WTC11 (cell line): ENCODE measurements at regions not wholly inside any gene's neighbourhood (a gene's known extent, or its start where the extent isn't known, plus 50 kb on each side); places are given as distances from the start of the nearest gene placed in this dataset.

Experiments used
- ATAC-seq: fragments of 200-7000 bp; cut with Tn5 transposase; 2 replicates; pipeline ENCODE4 v1.10.0; 2021; ENCODE audit warnings: mild to moderate bottlenecking, moderate library complexity
- CTCF ChIA-PET: fragments of 300-600 bp; sonication (Branson Sonifier 250); formaldehyde crosslinking; loops from one replicate; lab custom pipeline; 2021; ENCODE audit warnings: antibody characterized with exemption; lab: Charles Lee
- POLR2A ChIA-PET: fragments of 350-600 bp; sonication (Branson Sonifier 250); formaldehyde crosslinking; loops from one replicate; lab custom pipeline; 2021; ENCODE audit warnings: antibody characterized with exemption; lab: Charles Lee
- DNase-seq: peaks from one replicate; pipeline ENCODE4 v3.0.0; 2021; ENCODE audit warnings: low spot score
- H3K27ac Mint-ChIP-seq: 2 replicates; pipeline ENCODE4 v1.8.0; 2021; ENCODE audit warnings: mixed read lengths
- H3K27me3 Mint-ChIP-seq: 2 replicates; pipeline ENCODE4 v1.8.0; 2021; ENCODE audit warnings: low read depth, mild to moderate bottlenecking, moderate library complexity, mixed read lengths
- H3K36me3 Mint-ChIP-seq: 2 replicates; pipeline ENCODE4 v1.8.0; 2021; ENCODE audit warnings: mixed read lengths
- H3K4me1 Mint-ChIP-seq: 2 replicates; pipeline ENCODE4 v1.8.0; 2022; ENCODE audit warnings: mixed read lengths
- H3K4me3 Mint-ChIP-seq: 2 replicates; pipeline ENCODE4 v1.8.0; 2021; ENCODE audit warnings: mild to moderate bottlenecking, moderate library complexity, mixed read lengths
- H3K9me3 Mint-ChIP-seq: 2 replicates; pipeline ENCODE4 v1.8.0; 2021; ENCODE audit warnings: mixed read lengths
- ETV6 ChIP-seq: sonication (generic); formaldehyde crosslinking; IDR thresholded peaks from 2 replicates; pipeline ENCODE4 v1.8.1; 2022; ENCODE audit warnings: mild to moderate bottlenecking, missing genetic modification reagents
- GRHL2 ChIP-seq: fragments of 250-450 bp; sonication (Bioruptor Pico); IDR thresholded peaks from 2 replicates; pipeline ENCODE4 v1.8.0; 2022; ENCODE audit warnings: mild to moderate bottlenecking, moderate library complexity; ENCODE audit not compliant: insufficient replicate concordance, severe bottlenecking
- JUN ChIP-seq: sonication (generic); formaldehyde crosslinking; IDR thresholded peaks from 2 replicates; pipeline ENCODE4 v1.8.0; 2023; ENCODE audit warnings: mild to moderate bottlenecking, missing genetic modification reagents
- NFATC4 ChIP-seq: fragments of 250-450 bp; sonication (Bioruptor Pico); IDR thresholded peaks from 2 replicates; pipeline ENCODE4 v1.9.0; 2021; ENCODE audit warnings: mild to moderate bottlenecking
- RELA ChIP-seq: sonication (generic); formaldehyde crosslinking; IDR thresholded peaks from 2 replicates; pipeline ENCODE4 v1.8.1; 2022; ENCODE audit warnings: missing genetic modification reagents, mild to moderate bottlenecking, borderline replicate concordance
- SMAD4 ChIP-seq: sonication (generic); formaldehyde crosslinking; IDR thresholded peaks from 2 replicates; pipeline ENCODE4 v1.8.0; 2022; ENCODE audit warnings: mild to moderate bottlenecking, missing genetic modification reagents
- TP53 ChIP-seq: sonication (generic); formaldehyde crosslinking; IDR thresholded peaks from 2 replicates; pipeline ENCODE4 v1.8.1; 2023; ENCODE audit warnings: mild to moderate bottlenecking, missing genetic modification reagents
- ZNF317 ChIP-seq: sonication (generic); formaldehyde crosslinking; IDR thresholded peaks from 2 replicates; pipeline ENCODE4 v1.8.1; 2023; ENCODE audit warnings: low read depth, mild to moderate bottlenecking, moderate library complexity, missing genetic modification reagents, borderline replicate concordance
- ZNF423 ChIP-seq: fragments of 250-450 bp; sonication (Bioruptor Pico); IDR thresholded peaks from 2 replicates; pipeline ENCODE4 v2.1.2; 2022; ENCODE audit warnings: mild to moderate bottlenecking, moderate library complexity
- TF ChIP-seq, protein P1 (sequence below): sonication (generic); formaldehyde crosslinking; IDR thresholded peaks from 2 replicates; pipeline ENCODE4 v1.8.1; 2022; ENCODE audit warnings: missing genetic modification reagents, borderline replicate concordance
- TF ChIP-seq, protein P2 (sequence below): sonication (generic); formaldehyde crosslinking; IDR thresholded peaks from 2 replicates; pipeline ENCODE4 v1.8.1; 2023; ENCODE audit warnings: mild to moderate bottlenecking, missing genetic modification reagents, moderate library complexity
- TF ChIP-seq, protein P3 (sequence below): sonication (generic); formaldehyde crosslinking; IDR thresholded peaks from 2 replicates; pipeline ENCODE4 v1.8.0; 2023; ENCODE audit warnings: missing genetic modification reagents, mild to moderate bottlenecking, borderline replicate concordance
- TF ChIP-seq, protein P4 (sequence below): sonication (generic); formaldehyde crosslinking; IDR thresholded peaks from 2 replicates; pipeline ENCODE4 v1.8.1; 2022; ENCODE audit warnings: mild to moderate bottlenecking, missing genetic modification reagents, moderate library complexity, borderline replicate concordance
- TF ChIP-seq, protein P5 (sequence below): sonication (generic); formaldehyde crosslinking; IDR thresholded peaks from 2 replicates; pipeline ENCODE4 v1.8.0; 2022; ENCODE audit warnings: mild to moderate bottlenecking, missing genetic modification reagents
- TF ChIP-seq, protein P6 (sequence below): sonication (generic); formaldehyde crosslinking; IDR thresholded peaks from 2 replicates; pipeline ENCODE4 v1.8.0; 2022; ENCODE audit warnings: mild to moderate bottlenecking, missing genetic modification reagents

DNA sequence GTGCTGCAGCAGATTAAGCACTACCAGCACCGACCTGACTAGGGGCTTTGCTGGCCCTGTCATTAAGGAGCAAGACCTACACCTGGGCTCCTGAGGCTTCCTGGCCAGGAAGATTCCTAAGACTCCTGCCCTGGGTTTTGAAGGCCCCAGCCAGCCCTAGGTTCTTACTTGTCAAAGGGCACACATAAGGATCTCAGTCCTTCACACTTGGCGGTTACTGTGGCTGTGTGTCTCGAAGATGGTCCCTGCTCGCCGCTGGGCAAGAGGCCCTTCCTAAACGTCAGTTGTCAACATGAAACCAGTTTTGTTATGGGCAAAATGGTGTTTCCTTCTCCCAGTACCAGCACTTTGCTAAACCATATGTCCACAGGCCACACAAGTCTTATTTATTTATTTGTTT, 470.6 kb downstream of the TOX3 start (continued):
- TF ChIP-seq, protein P1, sequence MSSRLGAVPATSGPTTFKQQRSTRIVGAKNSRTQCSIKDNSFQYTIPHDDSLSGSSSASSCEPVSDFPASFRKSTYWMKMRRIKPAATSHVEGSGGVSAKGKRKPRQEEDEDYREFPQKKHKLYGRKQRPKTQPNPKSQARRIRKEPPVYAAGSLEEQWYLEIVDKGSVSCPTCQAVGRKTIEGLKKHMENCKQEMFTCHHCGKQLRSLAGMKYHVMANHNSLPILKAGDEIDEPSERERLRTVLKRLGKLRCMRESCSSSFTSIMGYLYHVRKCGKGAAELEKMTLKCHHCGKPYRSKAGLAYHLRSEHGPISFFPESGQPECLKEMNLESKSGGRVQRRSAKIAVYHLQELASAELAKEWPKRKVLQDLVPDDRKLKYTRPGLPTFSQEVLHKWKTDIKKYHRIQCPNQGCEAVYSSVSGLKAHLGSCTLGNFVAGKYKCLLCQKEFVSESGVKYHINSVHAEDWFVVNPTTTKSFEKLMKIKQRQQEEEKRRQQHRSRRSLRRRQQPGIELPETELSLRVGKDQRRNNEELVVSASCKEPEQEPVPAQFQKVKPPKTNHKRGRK (CRISPR knock-in tag): no peak
- no peak for TF ChIP-seq ZNF423 (CRISPR knock-in tag)

DNA sequence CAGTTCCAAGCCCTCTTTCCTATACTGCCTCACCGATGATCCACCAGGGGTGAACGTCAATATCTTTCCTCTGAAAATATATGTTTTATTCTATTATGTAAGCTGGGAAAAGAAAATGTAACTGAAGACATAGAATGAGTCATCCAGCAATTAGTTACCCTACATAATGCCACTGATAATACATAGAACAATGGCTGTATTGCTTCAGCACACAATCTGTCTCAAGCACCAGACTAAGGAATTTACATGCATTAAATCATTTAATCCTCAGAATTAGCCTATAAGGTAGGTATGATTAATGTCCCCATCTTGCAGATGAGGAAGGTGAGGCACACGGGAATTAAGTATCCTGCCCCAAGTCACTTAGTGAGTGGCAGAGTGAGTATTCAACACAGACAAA, 472.8 kb downstream of the TOX3 start:
- TF ChIP-seq NFATC4 (CRISPR knock-in tag): no peak
- TF ChIP-seq ZNF317 (CRISPR knock-in tag): no peak
- TF ChIP-seq TP53 (CRISPR knock-in tag): no peak
- TF ChIP-seq, protein P2, sequence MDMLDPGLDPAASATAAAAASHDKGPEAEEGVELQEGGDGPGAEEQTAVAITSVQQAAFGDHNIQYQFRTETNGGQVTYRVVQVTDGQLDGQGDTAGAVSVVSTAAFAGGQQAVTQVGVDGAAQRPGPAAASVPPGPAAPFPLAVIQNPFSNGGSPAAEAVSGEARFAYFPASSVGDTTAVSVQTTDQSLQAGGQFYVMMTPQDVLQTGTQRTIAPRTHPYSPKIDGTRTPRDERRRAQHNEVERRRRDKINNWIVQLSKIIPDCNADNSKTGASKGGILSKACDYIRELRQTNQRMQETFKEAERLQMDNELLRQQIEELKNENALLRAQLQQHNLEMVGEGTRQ: no peak
- TF ChIP-seq GRHL2 (CRISPR knock-in tag): no peak
- Mint-ChIP-seq H3K27me3 (no peaks in the 10 kb centered on the region), H3K4me3 (no peak overlapping the region), H3K27ac (no peak overlapping the region), H3K4me1 (peaks cover 3% of the 10 kb centered on the region), H3K9me3 (peaks cover 3% of the 10 kb centered on the region; the same call in 1 of the 2 replicates), H3K36me3 (no peaks in the 10 kb centered on the region)
- ChIA-PET POLR2A (no interaction called here), CTCF (no interaction called here)
- ATAC-seq: no peak
- DNase-seq: no peak

DNA sequence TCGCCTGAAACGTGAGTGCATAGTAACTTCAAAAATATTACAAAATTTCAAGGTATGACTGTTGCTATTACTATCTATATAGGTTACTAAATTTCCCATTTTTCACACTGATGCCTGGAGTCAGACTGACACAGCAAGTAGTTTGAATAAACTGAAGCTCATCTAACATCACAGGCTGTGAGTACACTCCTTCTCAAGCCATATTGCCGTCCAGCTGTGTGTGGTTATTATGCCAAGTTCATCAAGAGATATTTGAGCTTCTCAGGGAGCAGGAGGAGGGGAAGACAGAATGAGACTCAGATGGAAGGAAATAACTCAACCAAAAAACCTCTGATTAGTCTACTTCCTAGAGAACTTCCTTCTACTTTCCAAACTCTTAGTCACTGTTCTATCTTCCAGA, 473.9 kb downstream of the TOX3 start:
- DNase-seq: no peak
- H3K36me3 Mint-ChIP-seq: no peaks in the 10 kb centered on the region
- H3K9me3 Mint-ChIP-seq: no peaks in the 10 kb centered on the region
- no peak for ATAC-seq
- H3K27me3 Mint-ChIP-seq: no peaks in the 10 kb centered on the region
- POLR2A ChIA-PET: no interaction called here
- H3K4me3 Mint-ChIP-seq: no peak overlapping the region
- no peak overlapping the region for H3K27ac Mint-ChIP-seq
- peaks cover 3% of the 10 kb centered on the region for H3K4me1 Mint-ChIP-seq
- CTCF ChIA-PET: interaction anchor here (1.5 to 2.1 kb wide), 2 partner anchors 475 to 949 kb away, joined by 3 to 5 read pairs; no protein-coding TSS in a partner anchor
- no peak for TF ChIP-seq ZNF423 (CRISPR knock-in tag)
- no peak for TF ChIP-seq RELA (CRISPR knock-in tag)
- TF ChIP-seq, protein P3, sequence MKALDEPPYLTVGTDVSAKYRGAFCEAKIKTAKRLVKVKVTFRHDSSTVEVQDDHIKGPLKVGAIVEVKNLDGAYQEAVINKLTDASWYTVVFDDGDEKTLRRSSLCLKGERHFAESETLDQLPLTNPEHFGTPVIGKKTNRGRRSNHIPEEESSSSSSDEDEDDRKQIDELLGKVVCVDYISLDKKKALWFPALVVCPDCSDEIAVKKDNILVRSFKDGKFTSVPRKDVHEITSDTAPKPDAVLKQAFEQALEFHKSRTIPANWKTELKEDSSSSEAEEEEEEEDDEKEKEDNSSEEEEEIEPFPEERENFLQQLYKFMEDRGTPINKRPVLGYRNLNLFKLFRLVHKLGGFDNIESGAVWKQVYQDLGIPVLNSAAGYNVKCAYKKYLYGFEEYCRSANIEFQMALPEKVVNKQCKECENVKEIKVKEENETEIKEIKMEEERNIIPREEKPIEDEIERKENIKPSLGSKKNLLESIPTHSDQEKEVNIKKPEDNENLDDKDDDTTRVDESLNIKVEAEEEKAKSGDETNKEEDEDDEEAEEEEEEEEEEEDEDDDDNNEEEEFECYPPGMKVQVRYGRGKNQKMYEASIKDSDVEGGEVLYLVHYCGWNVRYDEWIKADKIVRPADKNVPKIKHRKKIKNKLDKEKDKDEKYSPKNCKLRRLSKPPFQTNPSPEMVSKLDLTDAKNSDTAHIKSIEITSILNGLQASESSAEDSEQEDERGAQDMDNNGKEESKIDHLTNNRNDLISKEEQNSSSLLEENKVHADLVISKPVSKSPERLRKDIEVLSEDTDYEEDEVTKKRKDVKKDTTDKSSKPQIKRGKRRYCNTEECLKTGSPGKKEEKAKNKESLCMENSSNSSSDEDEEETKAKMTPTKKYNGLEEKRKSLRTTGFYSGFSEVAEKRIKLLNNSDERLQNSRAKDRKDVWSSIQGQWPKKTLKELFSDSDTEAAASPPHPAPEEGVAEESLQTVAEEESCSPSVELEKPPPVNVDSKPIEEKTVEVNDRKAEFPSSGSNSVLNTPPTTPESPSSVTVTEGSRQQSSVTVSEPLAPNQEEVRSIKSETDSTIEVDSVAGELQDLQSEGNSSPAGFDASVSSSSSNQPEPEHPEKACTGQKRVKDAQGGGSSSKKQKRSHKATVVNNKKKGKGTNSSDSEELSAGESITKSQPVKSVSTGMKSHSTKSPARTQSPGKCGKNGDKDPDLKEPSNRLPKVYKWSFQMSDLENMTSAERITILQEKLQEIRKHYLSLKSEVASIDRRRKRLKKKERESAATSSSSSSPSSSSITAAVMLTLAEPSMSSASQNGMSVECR: no peak
- TF ChIP-seq, protein P4, sequence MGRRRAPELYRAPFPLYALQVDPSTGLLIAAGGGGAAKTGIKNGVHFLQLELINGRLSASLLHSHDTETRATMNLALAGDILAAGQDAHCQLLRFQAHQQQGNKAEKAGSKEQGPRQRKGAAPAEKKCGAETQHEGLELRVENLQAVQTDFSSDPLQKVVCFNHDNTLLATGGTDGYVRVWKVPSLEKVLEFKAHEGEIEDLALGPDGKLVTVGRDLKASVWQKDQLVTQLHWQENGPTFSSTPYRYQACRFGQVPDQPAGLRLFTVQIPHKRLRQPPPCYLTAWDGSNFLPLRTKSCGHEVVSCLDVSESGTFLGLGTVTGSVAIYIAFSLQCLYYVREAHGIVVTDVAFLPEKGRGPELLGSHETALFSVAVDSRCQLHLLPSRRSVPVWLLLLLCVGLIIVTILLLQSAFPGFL (CRISPR knock-in tag): no peak
- TF ChIP-seq SMAD4 (CRISPR knock-in tag): no peak

DNA sequence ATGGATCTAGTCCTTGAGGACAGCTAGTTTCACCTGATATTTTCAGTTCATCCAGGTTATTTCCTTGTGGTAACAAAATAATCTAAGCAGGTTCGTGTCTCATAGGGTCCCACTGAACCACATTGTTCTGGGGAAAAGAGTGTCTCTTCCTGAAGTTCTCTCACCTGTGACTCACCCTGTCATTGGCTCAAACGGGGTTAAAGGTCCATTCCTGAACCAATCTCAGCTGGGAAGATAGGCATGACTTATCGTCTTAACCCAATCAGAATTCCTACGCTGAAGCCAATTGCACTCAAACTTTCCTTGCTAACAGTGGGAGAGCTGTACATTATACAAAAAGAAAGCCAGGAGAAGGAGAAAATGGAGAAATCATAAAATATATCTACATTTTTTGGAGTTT, 475.8 kb downstream of the TOX3 start:
- Mint-ChIP-seq H3K9me3 (no peaks in the 10 kb centered on the region), H3K27ac (no peak overlapping the region), H3K4me1 (peaks cover 3% of the 10 kb centered on the region), H3K36me3 (no peaks in the 10 kb centered on the region), H3K27me3 (no peaks in the 10 kb centered on the region), H3K4me3 (no peak overlapping the region)
- CTCF ChIA-PET: interaction anchor here (1.7 to 3.3 kb wide), 2 partner anchors 112 to 843 kb away, joined by 5 to 32 read pairs; no protein-coding TSS in a partner anchor
- POLR2A ChIA-PET: no interaction called here
- DNase-seq: no peak
- no peak for ATAC-seq
- TF ChIP-seq, protein P5, sequence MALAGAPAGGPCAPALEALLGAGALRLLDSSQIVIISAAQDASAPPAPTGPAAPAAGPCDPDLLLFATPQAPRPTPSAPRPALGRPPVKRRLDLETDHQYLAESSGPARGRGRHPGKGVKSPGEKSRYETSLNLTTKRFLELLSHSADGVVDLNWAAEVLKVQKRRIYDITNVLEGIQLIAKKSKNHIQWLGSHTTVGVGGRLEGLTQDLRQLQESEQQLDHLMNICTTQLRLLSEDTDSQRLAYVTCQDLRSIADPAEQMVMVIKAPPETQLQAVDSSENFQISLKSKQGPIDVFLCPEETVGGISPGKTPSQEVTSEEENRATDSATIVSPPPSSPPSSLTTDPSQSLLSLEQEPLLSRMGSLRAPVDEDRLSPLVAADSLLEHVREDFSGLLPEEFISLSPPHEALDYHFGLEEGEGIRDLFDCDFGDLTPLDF (CRISPR knock-in tag): no peak
- TF ChIP-seq ETV6 (CRISPR knock-in tag) (no peak), JUN (CRISPR knock-in tag) (no peak)
- TF ChIP-seq, protein P6, sequence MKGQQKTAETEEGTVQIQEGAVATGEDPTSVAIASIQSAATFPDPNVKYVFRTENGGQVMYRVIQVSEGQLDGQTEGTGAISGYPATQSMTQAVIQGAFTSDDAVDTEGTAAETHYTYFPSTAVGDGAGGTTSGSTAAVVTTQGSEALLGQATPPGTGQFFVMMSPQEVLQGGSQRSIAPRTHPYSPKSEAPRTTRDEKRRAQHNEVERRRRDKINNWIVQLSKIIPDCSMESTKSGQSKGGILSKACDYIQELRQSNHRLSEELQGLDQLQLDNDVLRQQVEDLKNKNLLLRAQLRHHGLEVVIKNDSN (CRISPR knock-in tag): no peak
- TF ChIP-seq, all 79 proteins: peak for 0
